ENCODE measurements at regions not wholly inside any gene's neighbourhood (a gene's known extent, or its start where the extent isn't known, plus 50 kb on each side); places are given as distances from the start of the nearest gene placed in this dataset.

- DNase-seq (ENCODE audit: low read depth, low spot score) = no peak
- FAIRE-seq = no peak
- H3K4me1 ChIP-seq (ENCODE audit: control insufficient read depth, extremely low read depth, insufficient read depth, low read length) = no peaks in the 10 kb centered on the region
- H3K9ac ChIP-seq (replicated peaks; ENCODE audit: extremely low read depth, insufficient read depth, low read length) = no peak overlapping the region
- no peak for TF ChIP-seq EZH2 (IDR thresholded peaks at IDR 0.05; ENCODE audit: borderline replicate concordance, low read depth, low read length, severe bottlenecking)
- TF ChIP-seq, protein P1, sequence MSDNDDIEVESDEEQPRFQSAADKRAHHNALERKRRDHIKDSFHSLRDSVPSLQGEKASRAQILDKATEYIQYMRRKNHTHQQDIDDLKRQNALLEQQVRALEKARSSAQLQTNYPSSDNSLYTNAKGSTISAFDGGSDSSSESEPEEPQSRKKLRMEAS (IDR thresholded peaks at IDR 0.05; ENCODE audit: insufficient read depth, insufficient read length) = no peak
- TF ChIP-seq GATA2 (IDR thresholded peaks at IDR 0.05; ENCODE audit: insufficient read depth, insufficient read length, low read depth, low read length) = no peak
- H3K9me1 ChIP-seq (replicated peaks; ENCODE audit: control insufficient read depth, extremely low read depth, insufficient read depth, low read length) = no peaks in the 10 kb centered on the region
- ChIA-PET CTCF (no interaction called here), POLR2A (no interaction called here)
- no peak overlapping the region for H3K4me2 ChIP-seq (ENCODE audit: insufficient read depth, low read length)
- H2AFZ ChIP-seq (ENCODE audit: low read depth, low read length) = no peak overlapping the region
- H3K79me2 ChIP-seq (ENCODE audit: control insufficient read depth, insufficient read depth, low read length) = no peaks in the 10 kb centered on the region
- no peak overlapping the region for H3K4me3 ChIP-seq (replicated peaks in 1 of 3; ENCODE audit: insufficient read depth in 1 of 3, low read depth in 1 of 3, low read length in 3 of 3)
- no TSS peak for BruUV-seq (replicated peaks)
- intact Hi-C loops (cut with micrococcal nuclease) = no loop called here
- peaks cover 2% of the 10 kb centered on the region for H3K9me3 ChIP-seq (replicated peaks; ENCODE audit: control insufficient read depth, insufficient read depth, low read length)
- no peak overlapping the region for H3K27ac ChIP-seq (ENCODE audit: insufficient read depth, low read depth, low read length)
- dilution Hi-C loops (cut with MboI; ENCODE audit: extremely low pct_ligation_motif_present, low sequenced_read_pairs) = no loop called here
- no peaks in the 10 kb centered on the region for H4K20me1 ChIP-seq (replicated peaks; ENCODE audit: control insufficient read depth, extremely low read depth, insufficient read depth, low read length)
- H3K27me3 ChIP-seq (ENCODE audit: control insufficient read depth in 2 of 2, insufficient read depth in 2 of 2, low read length in 2 of 2) = no peaks in the 10 kb centered on the region
- H3K36me3 ChIP-seq (ENCODE audit: control insufficient read depth in 2 of 2, extremely low read depth in 1 of 2, insufficient read depth in 2 of 2, low read length in 2 of 2) = no peaks in the 10 kb centered on the region
These were observed 321.1 kb downstream of the AASDHPPT start for GRCh38 chr11:106398502-106399075.

GRCh38 chr11:106399076-106399511 is 321.6 kb downstream of the AASDHPPT start:
- TF ChIP-seq POLR2A (IDR thresholded peaks at IDR 0.05; ENCODE audit: low read depth, low read length) (no peak), JUN (IDR thresholded peaks at IDR 0.05; ENCODE audit: borderline replicate concordance, insufficient read depth, insufficient read length, low read depth) (no peak)
- TF ChIP-seq, protein P1 (IDR thresholded peaks at IDR 0.05; ENCODE audit: insufficient read depth, insufficient read length) = no peak
- TF ChIP-seq, protein P2, sequence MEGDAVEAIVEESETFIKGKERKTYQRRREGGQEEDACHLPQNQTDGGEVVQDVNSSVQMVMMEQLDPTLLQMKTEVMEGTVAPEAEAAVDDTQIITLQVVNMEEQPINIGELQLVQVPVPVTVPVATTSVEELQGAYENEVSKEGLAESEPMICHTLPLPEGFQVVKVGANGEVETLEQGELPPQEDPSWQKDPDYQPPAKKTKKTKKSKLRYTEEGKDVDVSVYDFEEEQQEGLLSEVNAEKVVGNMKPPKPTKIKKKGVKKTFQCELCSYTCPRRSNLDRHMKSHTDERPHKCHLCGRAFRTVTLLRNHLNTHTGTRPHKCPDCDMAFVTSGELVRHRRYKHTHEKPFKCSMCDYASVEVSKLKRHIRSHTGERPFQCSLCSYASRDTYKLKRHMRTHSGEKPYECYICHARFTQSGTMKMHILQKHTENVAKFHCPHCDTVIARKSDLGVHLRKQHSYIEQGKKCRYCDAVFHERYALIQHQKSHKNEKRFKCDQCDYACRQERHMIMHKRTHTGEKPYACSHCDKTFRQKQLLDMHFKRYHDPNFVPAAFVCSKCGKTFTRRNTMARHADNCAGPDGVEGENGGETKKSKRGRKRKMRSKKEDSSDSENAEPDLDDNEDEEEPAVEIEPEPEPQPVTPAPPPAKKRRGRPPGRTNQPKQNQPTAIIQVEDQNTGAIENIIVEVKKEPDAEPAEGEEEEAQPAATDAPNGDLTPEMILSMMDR (IDR thresholded peaks at IDR 0.05; ENCODE audit: extremely low read depth in 1 of 2, insufficient read depth in 1 of 2, low read depth in 1 of 2, low read length in 2 of 2) = no peak
- H3K9ac ChIP-seq (replicated peaks; ENCODE audit: extremely low read depth, insufficient read depth, low read length) = no peak overlapping the region
- intact Hi-C loops (cut with micrococcal nuclease) (no loop called here), dilution Hi-C loops (cut with MboI; ENCODE audit: extremely low pct_ligation_motif_present, low sequenced_read_pairs) (no loop called here)
- BruUV-seq (replicated peaks) = no TSS peak
- H3K27me3 ChIP-seq (ENCODE audit: control insufficient read depth in 2 of 2, insufficient read depth in 2 of 2, low read length in 2 of 2) = no peaks in the 10 kb centered on the region
- H3K9me3 ChIP-seq (replicated peaks; ENCODE audit: control insufficient read depth, insufficient read depth, low read length) = peaks cover 2% of the 10 kb centered on the region
- no peak overlapping the region for H3K4me3 ChIP-seq (replicated peaks in 1 of 3; ENCODE audit: insufficient read depth in 1 of 3, low read depth in 1 of 3, low read length in 3 of 3)
- no peak overlapping the region for H3K4me2 ChIP-seq (ENCODE audit: insufficient read depth, low read length)
- DNase-seq (ENCODE audit: low read depth, low spot score) (no peak), FAIRE-seq (no peak)
- no peaks in the 10 kb centered on the region for H3K36me3 ChIP-seq (ENCODE audit: control insufficient read depth in 2 of 2, extremely low read depth in 1 of 2, insufficient read depth in 2 of 2, low read length in 2 of 2)
- POLR2A ChIA-PET = no interaction called here
- H4K20me1 ChIP-seq (replicated peaks; ENCODE audit: control insufficient read depth, extremely low read depth, insufficient read depth, low read length) = no peaks in the 10 kb centered on the region
- CTCF ChIA-PET = no interaction called here
- H2AFZ ChIP-seq (ENCODE audit: low read depth, low read length) = no peak overlapping the region
- no peaks in the 10 kb centered on the region for H3K9me1 ChIP-seq (replicated peaks; ENCODE audit: control insufficient read depth, extremely low read depth, insufficient read depth, low read length)
- no peaks in the 10 kb centered on the region for H3K4me1 ChIP-seq (ENCODE audit: control insufficient read depth, extremely low read depth, insufficient read depth, low read length)
- H3K27ac ChIP-seq (ENCODE audit: insufficient read depth, low read depth, low read length) = no peak overlapping the region
- no peaks in the 10 kb centered on the region for H3K79me2 ChIP-seq (ENCODE audit: control insufficient read depth, insufficient read depth, low read length)

All from endothelial cell of umbilical vein (primary cell).